Left lung (tissue), 4 donors: ENCODE measurements at regions not wholly inside any gene's neighbourhood (a gene's known extent, or its start where the extent isn't known, plus 50 kb on each side); places are given as distances from the start of the nearest gene placed in this dataset.
"Not testable (repeated sequence)": the region's sequence is repeated elsewhere in the genome, so short reads cannot be mapped to it uniquely, and the experiment has no call there.

Experiments
- ATAC-seq: fragments of 200-7000 bp; cut with Tn5 transposase; one replicate; pipeline ENCODE4 v1.9.1; 2020; ENCODE audit warnings: moderate library complexity
- DNase-seq, 4 donors: peaks; one replicate each; pipeline ENCODE4 v3.0.0-alpha.2; 2013 to 2020
- H3K27ac ChIP-seq, 2 donors: fragments of 200-600 bp; sonication (generic) in 1 of 2; one replicate each; pipeline versions ENCODE4 v1.5.0 to v1.8.0; 2020 to 2021
- H3K27me3 ChIP-seq, 2 donors: fragments of 200-600 bp; sonication (generic) in 1 of 2; one replicate each; pipeline versions ENCODE4 v1.5.0 to v1.8.0; 2020 to 2021
- H3K36me3 ChIP-seq, 2 donors: fragments of 200-600 bp; sonication (generic) in 1 of 2; one replicate each; pipeline versions ENCODE4 v1.5.0 to v1.8.0; 2020 to 2021
- H3K4me1 ChIP-seq, 2 donors: fragments of 200-600 bp; one replicate each; pipeline ENCODE4 v1.8.0; 2021
- H3K4me3 ChIP-seq, 2 donors: fragments of 200-600 bp; sonication (generic) in 1 of 2; one replicate each; pipeline versions ENCODE4 v1.5.0 to v1.8.0; 2020 to 2021; ENCODE audit warnings: mild to moderate bottlenecking in 1 of 2
- H3K9me3 ChIP-seq, 2 donors: fragments of 200-600 bp; sonication (generic) in 1 of 2; one replicate each; pipeline versions ENCODE4 v1.5.0 to v1.8.0; 2020 to 2021
- CTCF ChIP-seq, 2 donors: fragments of 200-600 bp; sonication (generic) in 1 of 2; IDR thresholded peaks; one replicate each; pipeline versions ENCODE4 v1.5.0 to v1.8.0; 2021; ENCODE audit warnings: antibody characterized with exemption in 2 of 2
- intact Hi-C, 2 donors: fragments of 100-400 bp; cut with DNase I; formaldehyde crosslinking; loops; one replicate each; pipeline versions ENCODE4 v1.11.2 to v1.14.2; 2022
- donor health status: DM: no; HTN: yes; CAD: no.
- donor health status: DM: no; HTN: no; CAD: no.

GRCh38 chr5:3324421-3325101 lies 271.1 kb upstream of the IRX1 start:
- TF ChIP-seq CTCF (IDR thresholded peaks at IDR 0.05) = no peak

GRCh38 chr5:3323966-3324365 lies 271.7 kb upstream of the IRX1 start:
- ATAC-seq, H3K27ac ChIP-seq, H3K4me1 ChIP-seq, H3K36me3 ChIP-seq, H3K27me3 ChIP-seq, H3K9me3 ChIP-seq, intact Hi-C loops, H3K4me3 ChIP-seq, DNase-seq: not testable (repeated sequence)

More at GRCh38 chr5:3324421-3325101, 271.1 kb upstream of the IRX1 start:
- H3K27ac ChIP-seq = no peak overlapping the region
- DNase-seq = peak in 2 of 4 donors; percentile 44 to 79
- H3K36me3 ChIP-seq = no peaks in the 10 kb centered on the region
- no peaks in the 10 kb centered on the region for H3K27me3 ChIP-seq
- no peaks in the 10 kb centered on the region for H3K4me1 ChIP-seq
- intact Hi-C loops = no loop called here
- peaks cover 0 to 7% of the 10 kb centered on the region in 2 donors for H3K9me3 ChIP-seq
- ATAC-seq = peak; percentile 67
- H3K4me3 ChIP-seq = no peak overlapping the region

GRCh38 chr5:3323144-3323543 lies 272.5 kb upstream of the IRX1 start:
- ATAC-seq = no peak
- no peaks in the 10 kb centered on the region for H3K36me3 ChIP-seq
- H3K4me1 ChIP-seq = no peaks in the 10 kb centered on the region
- H3K9me3 ChIP-seq = peaks cover 0 to 7% of the 10 kb centered on the region in 2 donors
- no peak overlapping the region for H3K4me3 ChIP-seq
- intact Hi-C loops = no loop called here
- DNase-seq = no peak
- H3K27me3 ChIP-seq = no peaks in the 10 kb centered on the region
- TF ChIP-seq CTCF (IDR thresholded peaks at IDR 0.05) = no peak
- no peak overlapping the region for H3K27ac ChIP-seq

- no peak for ATAC-seq
- TF ChIP-seq CTCF (IDR thresholded peaks at IDR 0.05) = no peak
- Histone ChIP-seq H3K27me3 (no peaks in the 10 kb centered on the region), H3K27ac (no peak overlapping the region), H3K9me3 (peaks cover 0 to 7% of the 10 kb centered on the region in 2 donors), H3K36me3 (no peaks in the 10 kb centered on the region), H3K4me1 (no peaks in the 10 kb centered on the region), H3K4me3 (no peak overlapping the region)
- intact Hi-C loops = no loop called here
- DNase-seq = no peak
Observed at GRCh38 chr5:3322642-3323041, 273.0 kb upstream of the IRX1 start.

- DNase-seq (peak in 1 of 4 donors; percentile 53), ATAC-seq (no peak)
- Histone ChIP-seq H3K27me3 (no peaks in the 10 kb centered on the region), H3K4me1 (no peaks in the 10 kb centered on the region), H3K4me3 (no peak overlapping the region), H3K36me3 (no peaks in the 10 kb centered on the region), H3K9me3 (peaks cover 0 to 7% of the 10 kb centered on the region in 2 donors), H3K27ac (no peak overlapping the region)
- intact Hi-C loops = no loop called here
- TF ChIP-seq CTCF (IDR thresholded peaks at IDR 0.05) = no peak
Observed at GRCh38 chr5:3321923-3322322, 273.7 kb upstream of the IRX1 start.
